ENCODE measurements at regions not wholly inside any gene's neighbourhood (a gene's known extent, or its start where the extent isn't known, plus 50 kb on each side); places are given as distances from the start of the nearest gene placed in this dataset.
"Not testable (repeated sequence)": the region's sequence is repeated elsewhere in the genome, so short reads cannot be mapped to it uniquely, and the experiment has no call there.

DNA sequence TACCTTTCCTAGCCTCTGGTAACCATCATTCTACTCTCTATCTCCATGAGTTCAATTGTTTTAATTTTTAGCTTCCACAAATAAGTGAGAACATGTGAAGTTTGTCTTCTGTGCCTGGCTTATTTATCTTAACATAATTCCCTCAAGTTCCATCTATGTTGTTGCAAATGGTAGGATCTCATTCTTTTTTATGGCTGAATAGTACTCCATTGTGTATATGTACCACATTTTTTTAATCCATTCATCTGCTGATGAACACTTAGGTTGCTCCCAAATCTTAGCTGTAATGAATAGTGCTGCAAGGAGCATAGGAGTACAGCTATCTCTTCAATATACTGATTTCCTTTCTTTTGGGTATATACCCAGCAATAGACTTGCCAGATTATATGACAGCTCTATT lies 78.8 kb upstream of the CREB5 start:
- TF ChIP-seq, protein P1, sequence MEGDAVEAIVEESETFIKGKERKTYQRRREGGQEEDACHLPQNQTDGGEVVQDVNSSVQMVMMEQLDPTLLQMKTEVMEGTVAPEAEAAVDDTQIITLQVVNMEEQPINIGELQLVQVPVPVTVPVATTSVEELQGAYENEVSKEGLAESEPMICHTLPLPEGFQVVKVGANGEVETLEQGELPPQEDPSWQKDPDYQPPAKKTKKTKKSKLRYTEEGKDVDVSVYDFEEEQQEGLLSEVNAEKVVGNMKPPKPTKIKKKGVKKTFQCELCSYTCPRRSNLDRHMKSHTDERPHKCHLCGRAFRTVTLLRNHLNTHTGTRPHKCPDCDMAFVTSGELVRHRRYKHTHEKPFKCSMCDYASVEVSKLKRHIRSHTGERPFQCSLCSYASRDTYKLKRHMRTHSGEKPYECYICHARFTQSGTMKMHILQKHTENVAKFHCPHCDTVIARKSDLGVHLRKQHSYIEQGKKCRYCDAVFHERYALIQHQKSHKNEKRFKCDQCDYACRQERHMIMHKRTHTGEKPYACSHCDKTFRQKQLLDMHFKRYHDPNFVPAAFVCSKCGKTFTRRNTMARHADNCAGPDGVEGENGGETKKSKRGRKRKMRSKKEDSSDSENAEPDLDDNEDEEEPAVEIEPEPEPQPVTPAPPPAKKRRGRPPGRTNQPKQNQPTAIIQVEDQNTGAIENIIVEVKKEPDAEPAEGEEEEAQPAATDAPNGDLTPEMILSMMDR (IDR thresholded peaks at IDR 0.05; ENCODE audit: borderline replicate concordance, extremely low read depth, low read length, poor library complexity, severe bottlenecking) = not testable (repeated sequence)
- TF ChIP-seq EZH2 (IDR thresholded peaks at IDR 0.05; ENCODE audit: borderline replicate concordance, low read depth, low read length, severe bottlenecking) = not testable (repeated sequence)

Measured in DND-41 (cell line).